IPS-18c (cell line): ENCODE measurements at regions not wholly inside any gene's neighbourhood (a gene's known extent, or its start where the extent isn't known, plus 50 kb on each side); places are given as distances from the start of the nearest gene placed in this dataset.

Source experiments
- H3K4me3 ChIP-seq: 2 replicates; pipeline ENCODE4 v1.7.0; 2013; ENCODE audit warnings: low read depth, mild to moderate bottlenecking, low read length, moderate library complexity; ENCODE audit not compliant: insufficient read depth
- H3K9me3 ChIP-seq: one replicate; pipeline ENCODE4 v1.6.1; 2013; ENCODE audit warnings: mild to moderate bottlenecking, low read length, moderate library complexity; ENCODE audit not compliant: control insufficient read depth, insufficient read depth

DNA sequence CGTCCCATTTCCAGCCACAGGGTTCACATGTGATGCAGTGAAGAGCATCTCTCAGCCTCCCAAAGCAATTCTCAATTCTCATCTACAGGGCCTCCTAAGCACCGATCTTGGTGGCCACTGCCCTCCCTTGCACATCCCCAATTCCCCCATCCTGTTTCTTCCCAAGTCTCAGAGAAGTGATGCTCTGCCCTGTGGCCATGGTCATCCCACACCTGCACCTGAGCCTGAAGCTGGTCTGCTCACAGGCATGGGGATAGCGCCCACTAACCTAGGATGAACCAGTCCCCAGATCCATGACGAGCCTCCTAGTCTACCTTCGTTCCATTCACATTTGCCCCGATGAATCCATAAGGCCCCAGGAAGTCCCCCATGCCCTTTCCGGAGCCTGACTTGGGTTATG is 201.5 kb downstream of the UACA start:
- H3K9me3 ChIP-seq, result no peaks in the 10 kb centered on the region
- H3K4me3 ChIP-seq, result no peak overlapping the region

DNA sequence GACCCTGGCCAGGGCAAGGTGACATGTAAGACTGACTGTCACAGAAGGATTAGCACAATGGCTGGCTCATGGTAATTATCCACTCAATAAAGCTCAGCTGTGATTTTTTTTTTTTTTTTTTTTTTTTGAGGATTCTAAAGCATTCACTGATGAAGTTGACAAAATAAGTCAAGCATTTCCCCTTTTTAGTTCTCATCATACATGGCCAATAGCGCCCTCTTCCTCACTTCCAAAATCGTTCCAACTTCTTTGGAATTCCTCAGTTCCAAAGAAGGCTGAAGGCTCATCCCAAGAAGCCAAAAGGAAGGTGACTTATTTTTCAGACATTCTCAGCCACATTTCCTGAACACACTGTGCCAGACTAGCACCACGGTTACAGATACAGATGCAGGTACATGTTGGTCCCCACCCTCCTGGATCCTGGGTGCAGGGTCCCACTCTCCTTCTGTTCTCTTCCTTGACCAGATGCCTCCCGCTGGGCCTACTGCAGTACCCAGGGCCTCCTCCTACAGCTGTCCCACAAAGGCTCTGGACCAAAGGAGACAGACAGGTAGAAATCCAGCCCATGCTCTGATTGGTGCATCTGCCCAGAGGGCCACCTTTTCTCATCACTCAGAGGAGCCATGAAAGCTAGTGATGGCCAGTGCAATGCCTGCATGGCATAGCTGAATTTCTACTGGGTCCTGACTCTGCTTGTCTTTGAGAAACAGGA is 202.6 kb downstream of the UACA start:
- H3K9me3 ChIP-seq, result no peaks in the 10 kb centered on the region
- no peak overlapping the region for H3K4me3 ChIP-seq

DNA sequence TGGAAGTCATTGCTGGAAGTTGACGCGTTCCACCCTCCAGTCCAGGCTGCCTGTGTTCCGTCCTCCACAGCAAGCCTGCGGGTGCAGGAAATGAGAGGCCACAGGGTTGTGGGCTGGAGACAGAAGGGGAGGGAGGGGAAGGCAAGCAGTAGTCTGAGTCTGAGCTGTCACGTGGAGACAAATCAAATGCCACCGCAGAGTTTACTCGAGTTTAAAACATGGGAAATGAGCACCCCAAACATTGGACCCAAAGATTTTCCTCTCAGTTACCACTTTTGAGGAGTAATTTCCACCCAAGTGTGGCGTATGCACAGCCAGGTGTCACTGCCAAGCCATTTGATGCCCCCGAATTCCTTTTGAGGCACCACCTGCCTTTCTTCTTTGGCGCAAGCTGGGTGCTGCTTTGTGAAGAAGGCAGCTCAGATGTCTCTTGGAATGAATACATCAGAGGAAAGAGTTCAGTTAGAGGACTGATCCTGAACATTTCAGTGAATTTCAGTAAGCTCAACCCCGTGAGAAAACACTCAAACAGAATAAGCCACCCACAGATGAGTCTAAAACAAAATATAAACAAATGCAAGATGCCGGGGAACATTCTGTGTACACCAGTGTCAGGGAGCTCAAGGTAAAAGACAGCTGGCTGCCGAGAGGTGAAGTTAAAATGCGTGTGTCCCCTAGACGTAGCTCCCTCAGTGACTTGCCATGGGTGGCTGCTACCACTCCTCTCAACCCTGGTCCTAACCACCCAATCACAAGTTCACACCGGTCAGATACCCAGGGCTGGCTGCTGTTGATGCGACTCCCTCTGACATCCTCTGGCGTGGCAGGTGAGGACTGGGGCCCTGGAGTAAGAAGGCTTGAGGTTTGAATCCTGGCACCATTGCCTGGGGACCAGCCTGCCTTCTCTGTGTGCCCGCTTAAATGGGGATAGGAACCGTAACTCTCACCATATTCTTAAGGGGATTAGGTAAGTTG is 203.8 kb downstream of the UACA start:
- no peak overlapping the region for H3K4me3 ChIP-seq

DNA sequence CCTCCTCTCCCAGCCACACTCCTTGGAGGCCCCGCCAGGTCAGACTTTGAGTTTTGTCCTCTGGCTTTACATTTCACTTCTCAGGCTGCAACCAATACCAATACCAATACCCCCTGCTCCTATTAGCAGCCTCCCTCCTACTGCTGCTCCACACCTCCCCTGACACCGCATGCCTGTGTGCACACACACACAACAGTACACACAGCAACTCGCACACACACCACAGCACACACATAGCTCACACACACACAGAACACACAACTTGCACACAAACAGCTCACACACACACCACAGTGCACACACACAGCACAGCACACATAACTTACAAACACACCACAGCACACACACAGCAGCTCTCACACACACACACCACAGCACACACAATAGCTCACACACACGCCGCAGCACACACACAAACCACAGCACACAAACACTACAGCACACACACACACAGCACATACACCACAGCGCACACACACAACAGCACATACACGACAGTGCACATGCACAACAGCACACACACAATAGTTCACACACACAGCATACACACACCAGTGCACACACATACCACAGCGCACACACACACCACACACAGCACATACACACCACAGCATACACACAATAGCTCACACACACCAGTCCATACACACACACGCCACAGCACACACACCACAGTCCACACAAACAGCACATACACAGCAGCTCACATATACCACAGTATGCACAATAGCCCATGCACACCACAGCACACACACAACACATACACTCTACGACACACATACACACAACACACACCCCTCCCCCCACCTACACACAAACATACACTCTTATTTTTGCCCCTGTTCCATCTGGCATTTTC is 204.7 kb downstream of the UACA start:
- Histone ChIP-seq H3K4me3 (no peak overlapping the region), H3K9me3 (no peaks in the 10 kb centered on the region)

More for the DNA sequence above, 203.8 kb downstream of the UACA start:
- H3K9me3 ChIP-seq, result no peaks in the 10 kb centered on the region

DNA sequence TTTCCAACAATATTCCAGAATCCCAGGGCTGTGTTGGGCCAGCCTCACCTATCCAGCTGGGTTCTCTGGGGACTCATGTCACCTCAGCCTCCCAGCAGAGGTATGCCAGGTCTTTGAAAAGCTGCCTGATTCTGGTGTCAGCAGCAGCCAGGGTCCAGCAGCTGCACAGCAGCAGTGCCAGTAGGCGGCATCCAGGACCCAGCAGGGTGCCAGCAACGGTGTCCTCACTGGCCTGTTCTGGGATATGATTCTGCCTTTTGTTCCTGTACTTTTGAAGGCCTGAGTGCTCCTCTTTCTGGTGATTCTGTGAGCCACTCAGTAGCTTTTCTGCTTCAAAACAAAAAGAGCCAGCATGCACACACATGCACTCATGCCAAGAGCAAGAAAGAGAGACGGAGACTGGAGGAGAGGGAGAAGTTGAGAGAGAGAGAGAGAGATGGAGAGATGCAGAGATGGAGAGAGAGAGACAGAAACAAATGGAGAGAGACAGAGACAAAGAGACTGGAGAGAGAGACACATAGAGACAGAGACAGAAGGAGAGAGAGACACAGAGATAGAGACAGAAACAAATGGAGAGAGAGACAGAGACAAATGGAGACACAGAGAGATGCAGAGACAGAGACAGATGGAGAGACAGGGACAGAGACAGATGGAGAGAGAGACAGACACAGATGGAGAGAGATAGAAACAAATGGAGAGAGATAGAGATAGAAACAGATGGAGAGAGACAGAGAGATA is 205.7 kb downstream of the UACA start:
- H3K4me3 ChIP-seq, result no peak overlapping the region
- no peaks in the 10 kb centered on the region for H3K9me3 ChIP-seq

DNA sequence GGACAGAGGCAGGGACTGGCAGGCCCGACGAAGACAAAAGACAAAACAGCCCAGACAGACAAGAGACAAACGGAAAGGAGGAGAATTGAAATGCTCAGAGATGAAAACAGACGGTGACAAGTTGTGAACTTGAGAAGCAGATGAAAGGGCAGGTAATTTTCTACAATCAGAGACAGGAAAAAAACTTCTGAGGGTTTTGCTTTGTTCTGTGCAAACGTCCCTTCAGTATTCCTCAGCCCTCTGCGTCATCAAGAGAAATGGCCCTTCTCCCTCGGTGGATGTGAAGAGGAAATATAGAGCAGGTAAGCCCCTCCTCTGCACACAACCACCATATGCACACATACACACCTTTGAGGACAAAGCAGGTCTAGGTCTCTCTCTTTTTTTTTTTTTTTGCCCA is 206.6 kb downstream of the UACA start:
- Histone ChIP-seq H3K4me3 (no peak overlapping the region), H3K9me3 (no peaks in the 10 kb centered on the region)

DNA sequence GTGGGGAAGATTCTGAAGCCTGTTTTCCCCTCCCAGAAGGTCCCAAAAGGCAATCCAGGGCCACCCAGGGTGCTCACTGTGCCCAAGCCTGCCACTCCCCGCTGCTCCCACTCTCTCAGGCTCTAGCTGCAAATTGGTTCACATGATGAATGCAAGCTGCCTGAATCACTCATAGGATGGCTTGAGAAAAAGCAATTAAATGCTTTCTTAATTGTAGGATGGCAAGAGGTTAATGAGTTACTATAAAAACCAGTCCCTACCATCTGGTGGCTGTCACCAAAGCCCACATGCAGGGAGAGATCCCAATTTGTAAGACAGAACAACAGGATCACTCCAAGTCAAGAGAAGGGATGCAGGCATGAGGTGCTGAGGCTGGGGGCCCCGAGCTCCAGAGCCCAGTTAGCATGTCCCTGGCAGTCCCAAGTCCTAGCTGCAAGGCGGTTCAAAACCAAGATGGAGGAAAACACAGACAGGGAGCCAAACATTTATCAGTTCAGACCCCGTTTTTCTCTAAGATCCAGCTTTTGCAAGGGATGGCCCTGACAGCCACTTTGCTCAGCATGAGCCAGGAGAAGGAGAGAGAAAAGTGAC is 207.1 kb downstream of the UACA start:
- Histone ChIP-seq H3K4me3 (no peak overlapping the region), H3K9me3 (no peaks in the 10 kb centered on the region)

DNA sequence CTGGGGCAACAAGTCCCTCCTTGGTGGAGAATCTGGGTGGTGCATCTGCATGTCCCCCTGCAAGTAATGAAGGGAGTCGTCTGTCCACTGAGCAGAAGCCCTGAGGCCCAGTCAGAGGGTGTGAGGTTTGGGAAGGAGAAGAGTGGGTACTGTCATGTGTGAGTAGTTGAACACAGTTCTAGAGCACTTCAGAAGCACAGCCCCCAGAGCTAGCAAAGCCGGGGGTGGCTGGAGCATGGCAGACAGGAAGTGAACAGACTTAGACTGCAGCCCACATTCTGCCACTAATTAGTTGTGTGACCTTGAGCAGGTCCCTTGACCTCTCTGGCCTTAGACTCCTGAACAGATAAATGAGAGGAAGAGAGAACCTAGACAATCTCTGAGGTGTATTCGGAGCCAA is 207.6 kb downstream of the UACA start:
- H3K4me3 ChIP-seq, result no peak overlapping the region
- H3K9me3 ChIP-seq, result no peaks in the 10 kb centered on the region

DNA sequence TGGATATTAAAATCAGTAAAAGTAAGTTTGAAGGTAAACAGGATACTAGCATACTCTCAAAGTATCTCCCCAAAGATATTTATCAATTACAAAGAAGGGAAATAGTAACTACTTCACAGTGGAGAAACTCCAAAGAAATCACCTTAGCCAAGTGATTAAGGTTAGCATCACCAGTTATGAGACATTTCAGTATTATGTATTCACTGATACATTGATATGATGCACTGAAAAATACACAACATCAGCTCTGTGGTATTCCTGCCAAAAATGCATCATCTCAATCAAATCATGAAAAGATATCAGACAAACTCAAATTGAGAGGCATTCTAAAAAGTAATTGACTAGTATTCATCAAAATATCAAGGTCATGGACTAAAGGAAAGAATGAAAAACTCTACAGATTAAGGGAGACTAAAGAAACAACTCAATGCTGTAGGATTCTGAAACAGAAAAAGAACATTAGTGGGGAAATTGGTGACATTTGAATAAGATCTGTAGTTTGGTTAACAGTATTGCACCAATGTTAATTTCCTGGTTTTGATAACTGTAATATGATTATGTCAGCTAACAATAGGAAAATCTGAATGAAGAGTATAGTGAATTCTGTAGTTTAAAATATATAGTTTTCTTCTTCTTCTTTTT is 215.4 kb downstream of the UACA start:
- Histone ChIP-seq H3K4me3 (no peak overlapping the region), H3K9me3 (no peaks in the 10 kb centered on the region)

DNA sequence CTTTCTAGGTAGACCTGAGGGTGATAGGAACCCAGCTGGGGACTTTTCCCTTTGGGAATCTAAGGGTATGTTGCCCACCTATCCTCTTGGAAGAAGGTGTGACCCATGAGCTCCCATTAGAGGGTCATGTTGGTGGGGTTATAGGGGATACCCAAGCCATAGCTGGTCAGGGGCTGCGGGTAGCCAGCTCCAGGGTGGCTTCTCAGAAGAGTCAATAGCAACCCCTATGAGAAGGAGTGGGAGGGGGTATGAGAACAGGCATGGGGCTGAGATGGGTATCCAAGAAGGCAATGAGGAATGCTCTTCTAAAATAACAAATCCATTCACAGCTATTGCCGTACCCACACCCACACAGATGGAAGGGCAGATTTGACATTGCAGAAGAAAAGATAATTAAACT is 217.8 kb downstream of the UACA start:
- Histone ChIP-seq H3K9me3 (no peaks in the 10 kb centered on the region), H3K4me3 (no peak overlapping the region)

DNA sequence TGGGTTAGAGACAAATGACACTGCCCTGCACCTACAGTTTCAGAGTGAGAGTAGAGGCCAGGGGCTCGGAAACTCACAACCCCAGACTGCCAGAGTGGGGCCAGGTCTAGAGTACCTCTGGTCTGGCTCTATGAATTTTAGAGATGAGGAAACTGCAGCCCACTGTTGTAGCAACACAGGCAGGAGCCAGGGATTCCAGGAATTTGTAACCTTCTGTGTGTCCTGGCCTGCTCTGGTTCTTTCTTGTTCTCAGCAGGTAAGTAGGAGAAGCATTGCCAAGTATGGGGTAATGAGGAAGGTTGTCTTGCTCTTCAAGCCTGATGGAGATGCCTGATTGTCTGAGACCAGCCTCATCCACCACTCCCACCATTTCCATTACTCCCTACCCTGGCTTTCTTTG is 221.8 kb downstream of the UACA start:
- Histone ChIP-seq H3K4me3 (no peak overlapping the region), H3K9me3 (no peaks in the 10 kb centered on the region)

DNA sequence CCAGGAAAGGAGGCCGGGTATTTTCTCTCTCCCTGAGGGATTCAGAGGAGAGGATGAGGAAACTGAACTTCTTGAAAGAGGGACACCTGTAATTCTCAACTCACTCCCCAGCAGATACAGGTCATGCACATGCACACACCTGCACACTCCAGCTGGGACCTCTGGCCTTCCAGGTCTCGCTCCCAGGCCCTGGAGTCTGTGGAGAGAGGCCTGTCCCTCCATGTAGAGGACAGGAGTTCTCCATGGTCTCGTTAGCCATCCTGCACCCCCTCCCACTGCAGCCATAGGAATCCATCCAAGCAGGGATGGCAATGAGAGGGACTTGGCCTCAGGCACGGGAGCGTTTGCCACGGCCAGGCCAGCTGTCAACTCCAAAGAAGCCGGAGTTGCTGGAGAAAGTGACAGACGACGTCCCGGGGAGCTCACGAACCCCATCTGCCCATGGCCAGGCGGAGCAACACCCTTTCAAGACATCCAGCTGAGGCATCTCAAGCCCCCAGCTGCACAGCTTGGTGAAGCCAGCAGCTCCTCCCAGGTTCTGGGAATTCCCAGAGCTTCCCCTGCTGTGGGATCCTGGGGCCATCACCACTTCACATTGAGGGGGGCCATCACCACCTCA is 223.3 kb downstream of the UACA start:
- no peaks in the 10 kb centered on the region for H3K9me3 ChIP-seq
- no peak overlapping the region for H3K4me3 ChIP-seq

DNA sequence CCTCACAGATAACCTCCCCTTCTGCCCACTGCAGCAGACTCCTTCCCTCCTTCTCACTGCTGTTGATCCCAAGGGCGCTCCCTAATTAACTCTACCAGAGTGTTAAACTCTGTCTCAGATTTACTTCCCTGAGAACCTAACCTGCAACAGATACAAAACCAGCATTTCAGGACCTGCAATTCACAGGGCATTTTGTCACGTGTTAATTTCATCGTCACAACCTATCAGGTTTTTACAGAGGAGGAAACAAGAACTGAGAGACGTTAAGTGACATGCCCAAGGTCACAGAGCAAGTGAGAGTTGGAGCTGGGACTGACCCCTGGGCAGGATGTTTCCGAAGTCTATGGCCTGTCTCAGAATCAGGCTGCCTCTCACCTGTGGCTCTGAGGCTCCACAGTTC is 223.9 kb downstream of the UACA start:
- no peaks in the 10 kb centered on the region for H3K9me3 ChIP-seq
- no peak overlapping the region for H3K4me3 ChIP-seq

DNA sequence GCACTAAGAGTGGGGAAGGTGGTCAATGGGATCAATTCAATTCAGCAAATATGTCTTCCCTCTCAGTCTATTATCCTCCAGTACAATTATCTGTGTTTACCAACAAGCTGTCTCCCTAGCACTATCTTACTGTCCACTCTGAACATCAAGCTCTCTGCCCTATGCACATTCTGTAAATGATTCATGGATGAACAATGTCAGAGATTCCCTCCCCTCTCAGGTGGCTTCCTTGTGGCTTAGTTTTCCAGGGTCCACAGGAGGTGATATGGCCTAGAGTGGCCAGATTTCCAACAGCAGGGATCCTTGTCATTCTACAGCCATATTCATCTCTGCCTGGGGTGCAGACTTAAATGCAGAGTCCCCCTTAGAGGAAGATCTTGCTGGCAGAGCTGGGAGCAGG is 225.1 kb downstream of the UACA start:
- no peaks in the 10 kb centered on the region for H3K9me3 ChIP-seq

DNA sequence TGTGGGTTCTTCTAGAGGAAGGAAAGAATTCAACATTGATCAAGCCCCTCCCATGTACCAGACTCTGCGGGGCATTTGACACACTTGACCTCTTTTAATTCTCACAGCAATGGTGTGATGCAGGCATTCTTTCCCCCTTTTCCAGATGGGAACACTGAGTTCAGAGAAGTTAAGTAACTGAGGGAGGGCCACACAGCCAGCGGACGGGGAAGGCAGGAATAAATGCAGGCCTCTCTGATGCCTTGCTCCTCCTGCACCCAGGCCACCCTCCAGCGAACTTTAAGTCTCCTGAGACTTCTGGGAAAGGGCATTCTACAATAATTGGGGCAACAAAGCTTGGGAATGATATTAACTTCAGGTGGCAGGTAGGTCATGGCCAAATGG is 227.4 kb downstream of the UACA start:
- no peak overlapping the region for H3K4me3 ChIP-seq
- no peaks in the 10 kb centered on the region for H3K9me3 ChIP-seq

More for the DNA sequence above, 225.1 kb downstream of the UACA start:
- no peak overlapping the region; the same call in 1 of the 2 replicates for H3K4me3 ChIP-seq
